ENCODE measurements at regions not wholly inside any gene's neighbourhood (a gene's known extent, or its start where the extent isn't known, plus 50 kb on each side); places are given as distances from the start of the nearest gene placed in this dataset.
A peak's percentile ranks its signal among the peaks of the same experiment; 100 is the strongest.
"Not testable (repeated sequence)": the region's sequence is repeated elsewhere in the genome, so short reads cannot be mapped to it uniquely, and the experiment has no call there.

DNA sequence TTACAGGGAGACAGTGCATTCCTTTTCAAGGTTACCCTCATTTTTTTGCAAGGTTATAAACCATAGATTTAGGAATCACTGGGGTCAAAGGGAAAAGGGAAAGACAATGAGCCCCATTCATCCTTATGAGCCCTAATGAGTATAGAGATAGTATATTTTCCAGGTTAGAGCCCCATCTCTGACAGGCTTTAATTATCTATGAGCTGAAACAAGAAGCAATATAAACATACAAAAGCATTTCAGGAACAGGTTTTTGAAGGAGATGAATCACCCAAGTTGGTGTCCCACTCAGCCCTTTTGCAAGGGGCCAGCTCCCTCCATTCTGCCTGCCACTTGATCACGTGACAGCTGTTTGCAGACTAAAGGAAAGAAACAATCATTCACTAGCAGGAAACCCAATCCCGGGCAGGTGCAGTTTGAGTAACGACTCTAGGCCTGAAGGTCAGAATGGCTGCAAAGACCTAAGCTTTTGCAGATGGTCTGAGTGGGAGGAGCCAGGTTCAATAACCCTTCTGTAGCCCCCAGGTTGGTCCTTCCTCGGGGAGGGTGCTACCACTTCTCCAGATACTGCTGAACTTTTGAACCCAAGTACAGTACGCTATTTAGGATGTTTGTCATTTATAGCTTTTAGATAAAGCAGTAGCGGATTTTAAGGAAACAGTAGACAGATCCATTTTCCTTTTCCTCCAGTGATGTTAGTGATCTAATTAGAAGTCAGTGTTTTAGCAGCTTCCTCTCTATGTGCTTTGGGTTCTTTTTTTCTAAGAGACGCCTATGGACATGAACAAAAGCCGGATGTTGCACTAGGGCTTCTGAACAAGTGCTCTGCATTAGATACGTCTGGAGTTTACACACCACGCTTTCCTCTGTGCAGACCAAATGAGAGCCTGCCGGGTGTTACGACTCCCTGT lies 253.2 kb downstream of the SOX4 start:
- DNase-seq (ENCODE audit: low read depth), result peak; percentile 73

DNA sequence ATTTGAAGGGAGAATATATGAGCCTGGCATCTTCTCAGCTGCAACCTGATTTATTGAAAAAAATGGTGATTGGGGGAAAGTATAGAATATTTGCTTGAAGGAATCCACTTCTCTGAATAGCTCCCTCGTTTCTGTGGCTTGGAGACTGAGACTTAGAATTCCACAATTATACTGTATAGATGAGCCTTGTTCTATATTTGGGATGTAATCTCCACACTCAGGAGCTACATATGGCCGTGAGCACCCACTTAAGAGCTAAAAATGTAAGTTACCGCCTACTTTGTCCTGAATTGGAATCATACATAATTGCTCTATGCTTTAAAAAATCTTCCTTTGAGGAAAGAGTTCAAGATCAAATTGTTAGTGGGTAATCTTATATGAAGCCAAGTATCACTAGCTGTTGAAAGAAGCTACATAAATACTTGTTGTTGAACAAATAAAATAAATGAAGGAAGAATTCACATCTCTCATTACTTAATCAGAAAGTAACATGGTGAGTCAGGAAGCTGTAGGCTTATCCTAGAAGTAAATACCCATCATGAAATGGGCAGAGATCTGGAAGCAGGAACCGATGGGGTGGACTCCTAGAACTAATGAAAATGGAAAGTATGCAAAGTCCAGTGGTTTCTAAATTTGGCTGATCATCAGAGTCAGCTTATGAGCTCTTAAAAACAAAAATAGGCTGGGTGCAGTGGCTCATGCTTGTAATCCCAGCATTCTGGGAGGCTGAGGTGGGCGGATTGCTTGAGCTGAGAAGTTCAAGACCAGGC lies 254.3 kb downstream of the SOX4 start:
- no peak for DNase-seq (ENCODE audit: low read depth)

DNA sequence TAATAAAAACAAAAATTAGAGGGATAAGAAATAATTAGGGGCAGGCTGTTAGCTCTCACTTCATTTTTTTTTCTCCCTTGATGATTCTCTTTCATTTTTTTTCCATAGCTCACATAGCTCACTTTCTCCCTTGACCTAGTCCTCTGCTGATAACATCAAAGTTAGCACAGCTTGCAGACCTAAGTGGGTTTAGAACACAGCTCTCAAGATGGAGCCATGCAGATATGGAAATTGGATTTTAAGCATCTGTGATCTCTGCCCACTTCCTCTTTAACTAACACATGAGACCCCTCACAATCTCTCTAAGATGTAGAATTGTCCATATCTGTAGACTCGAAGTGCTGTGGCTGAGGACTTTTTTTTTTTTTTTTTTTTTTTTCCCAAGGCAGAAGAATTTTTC lies 257.1 kb downstream of the SOX4 start:
- no peak for DNase-seq (ENCODE audit: low read depth)

DNA sequence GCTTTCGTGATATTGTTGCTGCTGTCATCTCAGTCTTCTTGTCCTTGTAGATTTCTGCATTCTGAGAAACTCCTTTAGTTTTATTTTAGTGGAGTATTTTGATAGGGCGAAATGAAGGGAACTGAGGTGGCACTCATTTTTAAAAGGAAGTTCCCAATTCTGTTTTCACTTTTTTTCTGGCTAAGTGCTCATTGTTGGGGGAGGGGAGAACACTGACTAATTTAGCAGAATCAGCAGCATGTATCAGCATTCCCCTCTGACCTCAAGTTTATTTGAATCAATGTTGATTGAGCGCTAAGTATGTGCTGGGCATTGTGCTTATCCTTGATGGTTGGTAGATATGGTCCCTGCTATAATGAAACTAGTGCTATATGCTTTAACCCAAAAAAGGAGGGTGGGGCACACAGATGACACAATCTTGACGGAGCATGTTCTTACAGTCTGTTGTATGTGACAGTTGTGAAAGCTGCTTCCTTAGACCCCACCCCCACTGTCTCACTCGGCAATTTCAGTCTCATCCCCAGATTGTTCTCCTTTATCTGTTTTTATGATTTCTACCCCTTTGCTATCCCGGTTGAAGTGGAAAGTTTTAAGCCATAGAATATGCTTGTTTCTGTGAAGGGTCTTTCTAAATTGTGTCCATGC lies 262.4 kb downstream of the SOX4 start:
- DNase-seq (ENCODE audit: low read depth), result no peak

DNA sequence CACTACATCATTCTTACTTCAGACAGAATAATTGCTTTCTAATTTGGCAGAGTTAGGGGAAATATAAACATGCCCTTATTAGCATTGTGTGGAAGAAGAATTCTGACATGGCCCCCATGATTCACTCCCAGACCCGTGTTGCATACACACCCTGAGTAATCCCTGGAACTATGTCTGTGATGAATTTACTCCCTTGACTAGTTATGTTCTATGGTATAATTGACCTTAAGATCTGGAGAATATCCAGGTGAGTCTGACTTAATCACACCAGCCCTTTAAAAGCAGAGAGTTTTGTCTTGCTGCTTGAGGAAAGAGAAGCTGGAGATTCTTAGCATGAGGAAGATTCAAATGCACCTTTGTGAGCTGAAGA lies 262.9 kb downstream of the SOX4 start:
- DNase-seq (ENCODE audit: low read depth), result peak; percentile 94

DNA sequence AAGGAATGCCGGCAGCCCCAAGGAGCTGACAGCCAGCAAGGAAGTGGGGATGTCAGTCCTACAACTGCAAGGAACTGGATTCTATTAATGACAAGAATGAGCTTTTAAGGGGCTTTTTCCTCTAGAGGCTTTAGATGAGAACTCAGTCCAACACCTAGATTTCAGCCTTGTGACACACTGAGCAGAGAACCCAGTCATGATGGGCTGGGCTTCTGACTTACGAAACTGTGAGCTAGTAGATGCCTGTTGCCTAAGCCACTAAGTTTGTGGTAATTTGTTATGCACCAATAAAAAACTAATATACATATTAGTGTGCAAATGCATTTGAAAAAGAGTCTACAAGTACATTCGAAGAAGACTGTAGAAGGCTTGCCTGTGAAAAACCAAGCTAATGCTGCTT lies 263.3 kb downstream of the SOX4 start:
- DNase-seq (ENCODE audit: low read depth), result peak; percentile 61

DNA sequence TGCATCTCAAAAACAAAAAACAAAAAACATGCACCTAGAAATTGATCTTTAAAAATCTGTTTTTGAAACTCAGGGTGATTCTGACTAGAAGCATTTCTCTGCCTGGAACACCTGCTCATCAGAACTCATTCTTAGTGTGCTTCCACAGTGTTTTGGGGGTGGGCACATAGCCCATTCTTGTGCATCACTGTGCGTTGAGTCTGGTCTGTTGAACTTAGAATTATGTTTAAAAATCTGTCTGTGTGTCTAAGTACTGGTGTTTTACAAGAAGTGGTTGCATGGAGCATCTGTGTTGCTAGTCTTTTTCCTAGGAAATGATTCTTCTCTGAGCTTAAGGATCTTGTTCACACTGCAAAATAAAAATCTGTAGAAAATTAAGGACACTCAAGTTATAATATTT lies 264.5 kb downstream of the SOX4 start:
- no peak for DNase-seq (ENCODE audit: low read depth)

DNA sequence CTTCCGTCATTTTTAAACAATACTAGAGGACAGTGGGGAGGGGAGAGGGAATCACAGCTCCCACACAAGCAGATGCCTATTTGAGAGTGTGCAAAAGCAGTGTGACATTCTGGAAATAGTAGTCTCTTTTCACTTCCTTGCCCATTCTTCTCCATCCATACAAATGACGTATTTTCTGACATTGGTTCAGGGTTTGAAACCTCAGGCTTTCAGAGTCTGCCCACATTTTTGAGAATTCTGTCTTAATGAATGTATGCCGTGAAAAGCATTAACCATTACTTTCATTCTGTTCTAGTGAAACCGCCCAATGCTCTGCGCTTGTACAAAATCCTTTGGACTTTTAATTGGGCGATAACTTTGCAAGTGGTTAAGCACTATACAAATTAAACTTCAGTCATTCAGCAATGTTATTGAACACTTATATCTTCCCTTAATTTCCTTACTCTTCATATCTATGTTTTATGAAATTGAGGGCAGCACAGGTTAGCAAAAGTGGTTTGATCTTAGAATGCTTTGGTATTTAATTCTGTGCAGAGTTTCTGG lies 265.7 kb downstream of the SOX4 start:
- DNase-seq (ENCODE audit: low read depth), result no peak

DNA sequence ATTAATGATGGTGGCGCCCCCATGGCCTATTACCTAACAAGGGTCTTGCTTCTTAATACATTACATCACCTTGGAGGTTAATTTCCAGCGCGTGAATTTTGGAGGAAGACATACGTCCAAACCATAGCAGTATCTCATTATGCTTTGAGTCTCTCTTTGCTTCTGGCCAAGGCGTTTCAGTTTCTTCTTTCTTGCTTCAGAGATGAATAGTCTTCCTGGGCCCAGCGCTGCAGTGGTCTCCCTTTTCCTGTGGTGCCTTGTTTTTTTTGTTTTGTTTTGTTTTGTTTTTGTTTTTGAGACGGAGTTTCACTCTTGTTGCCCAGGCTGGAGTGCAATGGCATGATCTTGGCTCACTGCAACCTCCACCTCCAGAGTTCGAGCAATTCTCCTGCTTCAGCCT lies 268.4 kb downstream of the SOX4 start:
- DNase-seq (ENCODE audit: low read depth), result no peak

DNA sequence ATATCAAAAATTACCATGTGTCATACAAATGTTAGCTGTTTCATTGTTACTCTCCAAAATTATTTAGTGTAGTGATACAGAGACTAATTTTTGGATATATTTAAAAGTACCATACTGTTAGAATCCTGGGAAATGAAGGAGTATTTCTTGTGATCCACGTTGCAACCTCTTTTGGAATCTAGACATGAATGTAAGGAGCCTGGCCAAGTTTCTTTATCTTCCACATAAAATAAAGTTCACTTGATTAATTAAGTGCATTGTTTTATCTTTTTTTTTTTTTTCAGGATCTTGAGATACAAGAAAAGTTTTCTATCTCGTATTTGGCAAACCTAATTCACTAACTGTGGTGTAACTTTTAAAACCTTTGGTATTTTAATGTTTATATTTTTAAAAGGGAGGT lies 270.7 kb downstream of the SOX4 start:
- no peak for DNase-seq (ENCODE audit: low read depth)

DNA sequence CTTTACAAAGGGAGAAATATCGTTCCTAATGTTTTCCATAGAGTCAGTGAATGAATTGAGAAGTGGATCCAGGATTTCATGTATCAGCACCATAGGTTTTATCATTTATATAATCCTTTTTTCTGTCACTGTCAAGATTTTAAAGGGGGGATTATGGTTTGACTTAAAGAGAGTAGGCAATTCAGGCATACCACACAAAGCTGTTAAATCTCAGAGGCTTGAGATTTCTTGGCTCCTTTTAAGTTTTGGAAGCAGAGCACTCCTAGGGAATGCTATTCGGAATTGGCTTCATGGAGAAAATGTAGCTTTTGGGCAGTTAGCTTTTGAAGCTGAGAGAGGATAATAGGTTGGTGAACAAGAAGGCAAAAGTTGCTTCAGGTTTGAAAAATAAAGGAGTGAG lies 274.7 kb downstream of the SOX4 start:
- no peak for DNase-seq (ENCODE audit: low read depth)

DNA sequence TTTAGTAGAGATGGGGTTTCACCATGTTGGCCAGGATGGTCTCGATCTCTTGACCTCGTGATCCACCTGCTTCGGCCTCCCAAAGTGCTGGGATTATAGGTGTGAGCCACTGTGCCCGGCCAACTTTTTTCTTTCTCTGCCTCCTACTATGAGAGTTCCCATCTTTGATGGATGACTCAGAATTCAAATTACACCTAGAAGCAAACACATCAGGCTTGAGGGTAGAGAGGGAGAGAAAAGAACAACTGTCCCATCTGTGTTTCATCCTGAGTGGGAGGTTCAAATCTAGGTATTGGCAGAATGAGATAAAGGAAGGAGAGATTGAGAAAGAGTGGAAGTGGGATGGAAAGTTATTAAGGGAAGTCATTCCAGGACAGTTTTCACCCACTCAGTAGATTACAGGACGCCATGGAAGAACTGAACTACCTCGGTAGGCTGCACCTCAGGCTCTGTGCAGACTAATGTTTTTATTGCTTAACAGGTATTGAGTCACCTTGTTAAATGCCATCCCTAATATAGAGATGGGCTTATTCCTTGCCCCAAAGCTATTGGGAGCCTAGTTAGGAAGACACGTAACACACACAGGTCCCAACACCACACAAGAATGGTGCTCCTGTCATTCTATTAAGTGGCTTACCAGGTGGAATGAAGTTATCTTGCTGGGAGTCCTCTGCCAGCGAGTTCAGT lies 275.7 kb downstream of the SOX4 start:
- no peak for DNase-seq (ENCODE audit: low read depth)

DNA sequence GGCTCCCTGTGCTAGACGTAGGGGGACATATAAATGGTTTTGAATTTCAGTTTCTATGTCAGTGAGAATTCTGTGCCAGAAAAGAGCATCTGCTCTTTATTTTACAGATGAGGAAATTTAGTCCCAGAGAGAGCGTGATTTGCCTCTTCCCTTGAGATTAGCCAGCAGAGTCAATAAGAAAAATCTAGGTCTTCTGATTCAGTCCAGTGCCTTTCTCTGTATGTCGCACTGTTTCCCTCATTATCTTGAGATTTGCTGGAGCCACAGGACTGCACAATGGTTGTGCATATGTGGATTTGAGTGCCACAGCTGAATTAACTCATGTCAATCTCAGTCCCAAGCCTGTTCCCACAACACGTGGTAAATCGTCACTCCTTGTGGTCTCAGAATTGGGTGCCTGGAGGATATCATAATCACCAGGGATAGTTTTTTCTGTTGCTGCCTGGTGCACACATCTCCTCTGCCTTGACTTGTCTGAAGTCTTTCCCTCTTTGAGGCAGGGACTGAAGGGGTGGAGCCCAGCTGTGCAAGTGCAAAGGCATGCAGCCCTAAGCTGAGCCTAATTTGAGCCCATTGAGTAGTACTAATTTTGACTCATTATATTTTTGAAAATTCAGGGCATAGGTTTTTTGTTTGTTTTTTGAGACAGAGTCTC lies 276.7 kb downstream of the SOX4 start:
- DNase-seq (ENCODE audit: low read depth), result no peak

DNA sequence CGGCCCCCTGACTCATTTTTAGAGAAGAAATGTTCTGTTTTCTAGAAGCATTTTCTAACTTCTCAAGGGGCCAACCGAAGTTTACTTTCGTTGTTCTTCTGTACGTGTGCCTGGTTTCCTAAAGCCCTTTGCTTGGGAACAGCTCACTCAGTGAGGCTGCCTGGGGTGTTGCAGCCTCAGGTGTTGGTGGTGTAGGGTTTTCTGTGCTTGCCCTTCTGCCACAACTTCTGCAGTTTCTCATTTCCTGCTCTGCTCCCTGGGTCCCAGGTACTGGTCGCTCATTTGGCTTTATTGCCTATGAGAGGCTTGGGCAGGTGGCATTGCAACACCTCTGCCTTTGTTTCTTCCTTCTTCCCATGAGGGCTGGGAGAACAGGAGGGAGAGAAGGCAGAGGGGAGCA lies 278.3 kb downstream of the SOX4 start:
- DNase-seq (ENCODE audit: low read depth), result no peak

DNA sequence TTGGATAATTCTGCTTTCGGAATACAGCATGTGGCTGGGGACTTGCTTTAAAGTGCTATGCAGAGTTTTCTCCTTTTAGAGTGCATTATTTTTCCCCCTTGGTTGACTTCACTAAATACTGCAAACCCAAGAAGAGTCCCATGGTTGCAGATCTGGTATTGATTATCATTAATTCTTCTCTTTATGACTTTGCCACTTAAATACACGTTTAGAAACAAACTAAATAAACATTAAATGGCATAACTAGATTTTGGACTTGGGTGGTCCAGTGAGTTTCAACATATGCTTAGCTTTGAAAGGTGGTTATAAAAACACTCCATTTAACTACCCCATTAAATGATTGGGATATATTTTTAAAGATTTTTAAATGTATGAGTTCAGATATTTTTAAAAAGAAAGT lies 279.2 kb downstream of the SOX4 start:
- DNase-seq (ENCODE audit: low read depth), result no peak

DNA sequence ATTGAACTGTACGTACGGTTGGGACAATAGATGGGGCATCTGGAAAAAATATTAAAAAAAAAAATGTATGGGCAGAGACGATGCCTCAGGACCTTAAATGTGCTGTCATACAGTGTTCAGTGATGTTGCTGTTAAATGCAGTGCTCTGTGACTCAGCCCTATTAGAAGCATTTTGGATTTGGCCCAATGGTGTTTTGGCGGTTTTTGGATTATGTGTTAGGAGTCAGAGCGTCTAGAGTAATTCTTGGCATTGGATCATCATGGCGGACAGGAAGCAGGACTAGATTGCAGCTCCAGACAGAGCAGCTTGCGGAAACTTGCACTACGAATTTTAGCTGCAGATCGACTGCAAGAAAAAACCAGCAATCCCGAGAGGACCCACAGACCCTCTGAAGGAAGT lies 280.0 kb downstream of the SOX4 start:
- DNase-seq (ENCODE audit: low read depth), result no peak

DNA sequence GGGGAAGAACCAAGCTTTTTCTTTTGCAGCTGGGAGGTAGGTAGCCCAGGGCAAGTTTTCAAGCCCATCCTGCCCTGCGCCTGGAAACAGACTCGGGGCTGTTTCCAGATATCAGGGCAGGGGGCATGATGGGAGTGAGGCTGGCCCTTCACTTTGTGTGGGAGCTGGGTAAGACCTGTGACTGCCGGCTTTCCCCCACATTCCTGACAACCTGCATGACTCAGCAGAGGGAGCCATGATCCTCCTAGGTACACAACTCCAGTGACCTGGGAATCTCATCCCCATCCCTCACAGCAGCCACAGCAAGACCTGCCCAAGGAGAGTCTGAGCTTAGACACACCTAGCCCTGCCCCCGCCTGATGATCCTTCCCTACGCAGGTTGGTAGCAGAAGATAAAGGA lies 280.8 kb downstream of the SOX4 start:
- no peak for DNase-seq (ENCODE audit: low read depth)

DNA sequence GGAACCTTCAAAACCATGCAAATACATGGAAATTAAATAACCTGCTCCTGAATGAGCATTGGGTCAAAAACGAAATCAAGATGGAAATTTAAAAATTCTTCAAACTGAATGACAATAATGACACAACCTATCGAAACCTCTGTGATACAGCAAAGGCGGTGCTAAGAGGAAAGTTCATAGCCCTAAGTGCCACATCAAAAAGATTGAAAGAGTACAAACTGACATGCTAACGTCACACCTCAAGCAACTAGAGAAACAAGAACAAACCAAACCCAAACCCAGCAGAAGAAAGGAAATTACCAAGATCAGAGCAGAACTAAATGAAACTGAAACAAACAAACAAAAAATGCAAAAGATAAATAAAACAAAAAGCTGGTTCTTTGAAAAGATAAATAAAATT lies 283.5 kb downstream of the SOX4 start:
- DNase-seq (ENCODE audit: low read depth), result not testable (repeated sequence)

DNA sequence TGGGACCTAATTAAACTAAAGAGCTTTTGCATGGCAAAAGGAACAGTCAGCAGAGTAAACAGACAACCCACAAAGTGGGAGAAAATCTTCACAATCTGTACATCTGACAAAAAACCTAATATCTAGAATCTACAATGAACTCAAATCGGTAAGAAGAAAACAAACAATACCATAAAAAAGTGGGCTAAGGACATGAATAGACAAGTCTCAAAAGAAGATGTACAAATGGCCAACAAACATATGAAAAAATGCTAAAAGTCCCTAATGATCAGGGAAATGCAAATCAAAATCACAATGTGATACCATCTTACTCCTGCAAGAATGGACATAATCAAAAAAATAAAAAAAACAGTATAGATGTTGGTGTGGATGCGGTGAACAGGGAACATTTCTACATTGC lies 286.7 kb downstream of the SOX4 start:
- DNase-seq (ENCODE audit: low read depth), result not testable (repeated sequence)

DNA sequence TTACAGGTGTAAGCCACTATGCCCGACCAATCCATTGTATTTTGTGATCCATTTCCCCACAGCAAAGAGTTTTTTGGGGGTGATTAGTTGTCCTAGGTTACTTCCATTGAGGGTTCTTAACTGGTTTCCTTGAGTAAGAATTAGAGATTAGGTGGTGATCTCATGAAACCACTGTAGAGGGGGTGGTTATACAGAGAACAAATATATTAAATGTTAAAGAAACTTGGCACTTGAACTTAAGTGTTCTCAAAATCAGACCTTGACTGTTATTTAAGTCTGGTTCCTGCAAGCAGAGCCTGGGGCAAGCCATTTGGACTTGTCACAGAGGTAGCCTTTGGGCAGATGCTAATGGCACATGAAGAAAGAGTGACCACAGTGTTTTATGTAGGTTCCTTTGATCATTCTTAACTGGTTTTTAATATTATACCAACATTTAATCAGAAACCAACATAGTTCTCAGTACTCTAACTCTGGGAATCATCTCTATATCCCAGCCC lies 288.5 kb downstream of the SOX4 start:
- DNase-seq (ENCODE audit: low read depth), result peak; percentile 87

Data from renal cortical epithelial cell (primary cell).